Activated B cell treated with CpG ODN at 0.5 μM for 24 hours (primary cell): ENCODE measurements at regions not wholly inside any gene's neighbourhood (a gene's known extent, or its start where the extent isn't known, plus 50 kb on each side); places are given as distances from the start of the nearest gene placed in this dataset.

Source experiments
- ATAC-seq: fragments of 200-7000 bp; cut with Tn5 transposase; one replicate; pipeline ENCODE4 v1.10.0; 2021; ENCODE audit warnings: low read depth, mild to moderate bottlenecking, moderate library complexity
- CTCF ChIA-PET: fragments of 350-600 bp; sonication (Branson Sonifier 250); formaldehyde crosslinking; loops from one replicate; lab custom pipeline; 2021; ENCODE audit warnings: antibody characterized with exemption; lab: Charles Lee
- POLR2A ChIA-PET: fragments of 350-600 bp; sonication (Branson Sonifier 250); formaldehyde crosslinking; loops from one replicate; lab custom pipeline; 2021; ENCODE audit warnings: antibody characterized with exemption; lab: Charles Lee
- DNase-seq: peaks from one replicate; pipeline ENCODE4 v3.0.0; 2022
- H3K27ac Mint-ChIP-seq: one replicate; pipeline ENCODE4 v1.8.0; 2020; ENCODE audit warnings: mixed read lengths
- H3K27me3 Mint-ChIP-seq: one replicate; pipeline ENCODE4 v1.8.0; 2021; ENCODE audit warnings: mixed read lengths
- H3K36me3 Mint-ChIP-seq: one replicate; pipeline ENCODE4 v1.8.0; 2021; ENCODE audit warnings: low read depth, mixed read lengths
- H3K4me1 Mint-ChIP-seq: one replicate; pipeline ENCODE4 v1.8.0; 2021; ENCODE audit warnings: mixed read lengths
- H3K4me3 Mint-ChIP-seq: one replicate; pipeline ENCODE4 v1.8.0; 2020; ENCODE audit warnings: mild to moderate bottlenecking, mixed read lengths
- H3K9me3 Mint-ChIP-seq: one replicate; pipeline ENCODE4 v1.8.0; 2020; ENCODE audit warnings: mixed read lengths
- CTCF ChIP-seq: fragments of 200-600 bp; IDR thresholded peaks from one replicate; pipeline ENCODE4 v1.8.0; 2022; ENCODE audit warnings: antibody characterized with exemption, mild to moderate bottlenecking
- intact Hi-C: fragments of 100-400 bp; cut with micrococcal nuclease; formaldehyde crosslinking; loops from one replicate; pipeline ENCODE4 v1.15.1; 2024

- ChIA-PET POLR2A (no interaction called here), CTCF (no interaction called here)
- DNase-seq (no peak), ATAC-seq (no peak)
- Mint-ChIP-seq H3K36me3 (no peaks in the 10 kb centered on the region), H3K27ac (peak overlapping the region; percentile 14), H3K27me3 (no peaks in the 10 kb centered on the region), H3K4me1 (peaks cover 24% of the 10 kb centered on the region), H3K4me3 (no peak overlapping the region), H3K9me3 (no peaks in the 10 kb centered on the region)
- intact Hi-C loops = no loop called here
- TF ChIP-seq CTCF = no peak
Observed at GRCh38 chr12:24175929-24176328, 226.5 kb upstream of the SOX5 start.

- ChIA-PET CTCF (no interaction called here), POLR2A (no interaction called here)
- no peaks in the 10 kb centered on the region for H3K27me3 Mint-ChIP-seq
- peaks cover 24% of the 10 kb centered on the region for H3K4me1 Mint-ChIP-seq
- ATAC-seq (no peak), DNase-seq (no peak)
- no peak for TF ChIP-seq CTCF
- no peaks in the 10 kb centered on the region for H3K36me3 Mint-ChIP-seq
- H3K4me3 Mint-ChIP-seq = no peak overlapping the region
- no peaks in the 10 kb centered on the region for H3K9me3 Mint-ChIP-seq
- intact Hi-C loops = no loop called here
- no peak overlapping the region for H3K27ac Mint-ChIP-seq
Observed at GRCh38 chr12:24175284-24175683, 225.8 kb upstream of the SOX5 start.

GRCh38 chr12:24173067-24173466, 223.6 kb upstream of the SOX5 start:
- H3K27me3 Mint-ChIP-seq = no peaks in the 10 kb centered on the region
- ATAC-seq (no peak), DNase-seq (no peak)
- peaks cover 24% of the 10 kb centered on the region for H3K4me1 Mint-ChIP-seq
- intact Hi-C loops = no loop called here
- H3K4me3 Mint-ChIP-seq = no peak overlapping the region
- peak overlapping the region; percentile 77 for H3K27ac Mint-ChIP-seq
- H3K36me3 Mint-ChIP-seq = no peaks in the 10 kb centered on the region
- ChIA-PET POLR2A (interaction anchor here (1.0 kb wide), 1 partner anchor 28 kb away, joined by 3 read pairs; no protein-coding TSS in a partner anchor), CTCF (no interaction called here)
- no peak for TF ChIP-seq CTCF
- no peaks in the 10 kb centered on the region for H3K9me3 Mint-ChIP-seq

- intact Hi-C loops = no loop called here
- no peak for TF ChIP-seq CTCF
- Mint-ChIP-seq H3K27me3 (no peaks in the 10 kb centered on the region), H3K27ac (peak overlapping the region; percentile 77), H3K4me3 (peak overlapping the region; percentile 58), H3K36me3 (no peaks in the 10 kb centered on the region), H3K9me3 (no peaks in the 10 kb centered on the region), H3K4me1 (peaks cover 24% of the 10 kb centered on the region)
- ChIA-PET POLR2A (interaction anchor here (1.0 kb wide), 1 partner anchor 29 kb away, joined by 3 read pairs; no protein-coding TSS in a partner anchor), CTCF (no interaction called here)
- ATAC-seq (no peak), DNase-seq (no peak)
Observed at GRCh38 chr12:24172773-24173066, 223.2 kb upstream of the SOX5 start.

- ChIA-PET POLR2A (no interaction called here), CTCF (no interaction called here)
- no peaks in the 10 kb centered on the region for H3K9me3 Mint-ChIP-seq
- no peaks in the 10 kb centered on the region for H3K27me3 Mint-ChIP-seq
- H3K27ac Mint-ChIP-seq = peak overlapping the region; percentile 77
- intact Hi-C loops = no loop called here
- H3K36me3 Mint-ChIP-seq = no peaks in the 10 kb centered on the region
- peaks cover 24% of the 10 kb centered on the region for H3K4me1 Mint-ChIP-seq
- peak overlapping the region; percentile 58 for H3K4me3 Mint-ChIP-seq
- DNase-seq (no peak), ATAC-seq (peak; percentile 81)
- TF ChIP-seq CTCF = no peak
Observed at GRCh38 chr12:24172031-24172772, 222.7 kb upstream of the SOX5 start.
